ENCODE measurements at regions not wholly inside any gene's neighbourhood (a gene's known extent, or its start where the extent isn't known, plus 50 kb on each side); places are given as distances from the start of the nearest gene placed in this dataset.

DNA sequence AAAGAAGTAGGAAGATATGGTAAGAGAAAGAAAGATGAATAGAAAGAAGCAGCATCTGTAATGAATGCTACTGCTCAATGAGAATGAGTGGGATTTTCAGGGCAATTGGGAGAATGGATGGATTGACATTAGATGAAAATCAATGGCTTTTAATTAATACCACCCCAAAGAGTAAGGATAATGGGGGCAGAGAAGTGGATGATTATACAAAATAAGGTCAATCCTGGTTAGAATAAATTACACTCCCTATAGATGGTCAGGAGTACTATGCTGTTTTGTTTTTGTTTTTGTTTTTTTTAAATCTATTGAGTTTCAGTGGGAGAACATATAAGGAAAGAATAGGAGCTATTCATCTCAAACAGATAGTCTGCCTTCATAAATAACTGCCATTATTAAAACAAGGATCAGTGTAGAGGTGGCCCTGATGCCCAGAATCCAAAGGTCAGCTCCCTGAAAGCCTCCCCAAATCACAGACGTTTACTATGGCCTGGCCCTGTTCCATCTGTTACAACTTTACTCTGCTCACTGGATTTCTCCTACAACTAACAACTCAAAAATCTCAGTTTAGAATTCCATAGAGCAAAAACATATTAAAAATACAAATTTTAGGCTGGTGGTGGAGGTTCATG, 535.4 kb upstream of the NRSN1 start:
- POLR2A ChIA-PET (ENCODE audit: low non-redundant PET), result no interaction called here
- no peak for DNase-seq (ENCODE audit: low spot score)
- CTCF ChIA-PET, result no interaction called here
- TF ChIP-seq, protein P1, sequence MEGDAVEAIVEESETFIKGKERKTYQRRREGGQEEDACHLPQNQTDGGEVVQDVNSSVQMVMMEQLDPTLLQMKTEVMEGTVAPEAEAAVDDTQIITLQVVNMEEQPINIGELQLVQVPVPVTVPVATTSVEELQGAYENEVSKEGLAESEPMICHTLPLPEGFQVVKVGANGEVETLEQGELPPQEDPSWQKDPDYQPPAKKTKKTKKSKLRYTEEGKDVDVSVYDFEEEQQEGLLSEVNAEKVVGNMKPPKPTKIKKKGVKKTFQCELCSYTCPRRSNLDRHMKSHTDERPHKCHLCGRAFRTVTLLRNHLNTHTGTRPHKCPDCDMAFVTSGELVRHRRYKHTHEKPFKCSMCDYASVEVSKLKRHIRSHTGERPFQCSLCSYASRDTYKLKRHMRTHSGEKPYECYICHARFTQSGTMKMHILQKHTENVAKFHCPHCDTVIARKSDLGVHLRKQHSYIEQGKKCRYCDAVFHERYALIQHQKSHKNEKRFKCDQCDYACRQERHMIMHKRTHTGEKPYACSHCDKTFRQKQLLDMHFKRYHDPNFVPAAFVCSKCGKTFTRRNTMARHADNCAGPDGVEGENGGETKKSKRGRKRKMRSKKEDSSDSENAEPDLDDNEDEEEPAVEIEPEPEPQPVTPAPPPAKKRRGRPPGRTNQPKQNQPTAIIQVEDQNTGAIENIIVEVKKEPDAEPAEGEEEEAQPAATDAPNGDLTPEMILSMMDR (conservative IDR thresholded peaks at IDR 0.05; ENCODE audit: low read depth), result no peak
- no peak overlapping the region for H3K27ac ChIP-seq

DNA sequence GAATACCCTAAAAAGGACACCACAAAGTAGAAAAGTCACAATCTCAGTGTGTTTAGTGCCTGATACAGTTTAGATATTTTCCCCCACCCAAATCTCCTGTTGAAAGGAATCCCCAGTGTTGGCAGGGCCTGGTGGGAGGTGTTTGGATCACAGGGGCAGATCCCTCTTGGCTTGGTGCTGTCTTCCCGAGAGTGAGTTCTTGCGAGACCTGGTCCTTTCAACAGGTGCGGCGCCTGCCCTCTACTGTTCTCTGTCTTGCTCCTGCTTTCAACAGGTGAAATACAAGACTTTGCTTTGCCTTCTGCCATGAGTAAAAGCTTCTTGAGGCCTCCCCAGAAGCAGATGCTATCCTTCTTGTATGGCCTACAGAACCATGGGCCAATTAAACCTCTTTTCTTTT, 534.3 kb upstream of the NRSN1 start:
- TF ChIP-seq, protein P1 (conservative IDR thresholded peaks at IDR 0.05; ENCODE audit: low read depth), result no peak
- no peak overlapping the region for H3K27ac ChIP-seq
- CTCF ChIA-PET, result no interaction called here
- no peak for DNase-seq (ENCODE audit: low spot score)
- POLR2A ChIA-PET (ENCODE audit: low non-redundant PET), result no interaction called here

DNA sequence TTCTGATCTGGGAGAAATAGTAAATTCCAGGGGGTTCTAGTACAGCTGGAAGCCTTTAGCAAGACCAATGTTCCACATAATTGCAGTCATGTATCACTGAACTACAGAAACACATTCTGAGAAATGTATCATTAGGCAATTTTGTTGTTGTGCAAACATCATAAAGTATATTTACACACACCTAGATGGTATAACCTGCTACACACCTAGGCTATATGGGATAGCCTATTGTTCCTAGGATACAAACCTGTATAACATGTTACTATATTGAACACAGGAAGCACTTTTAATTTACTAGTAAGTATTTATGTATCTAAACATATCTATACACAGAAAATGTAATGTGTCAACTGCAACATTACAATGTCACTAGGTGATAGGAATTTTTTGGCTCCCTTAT, 525.9 kb upstream of the NRSN1 start:
- ChIA-PET CTCF (no interaction called here), POLR2A (ENCODE audit: low non-redundant PET) (no interaction called here)
- TF ChIP-seq, protein P1 (conservative IDR thresholded peaks at IDR 0.05; ENCODE audit: low read depth), result no peak
- no peak for DNase-seq (ENCODE audit: low spot score)
- H3K27ac ChIP-seq, result no peak overlapping the region

DNA sequence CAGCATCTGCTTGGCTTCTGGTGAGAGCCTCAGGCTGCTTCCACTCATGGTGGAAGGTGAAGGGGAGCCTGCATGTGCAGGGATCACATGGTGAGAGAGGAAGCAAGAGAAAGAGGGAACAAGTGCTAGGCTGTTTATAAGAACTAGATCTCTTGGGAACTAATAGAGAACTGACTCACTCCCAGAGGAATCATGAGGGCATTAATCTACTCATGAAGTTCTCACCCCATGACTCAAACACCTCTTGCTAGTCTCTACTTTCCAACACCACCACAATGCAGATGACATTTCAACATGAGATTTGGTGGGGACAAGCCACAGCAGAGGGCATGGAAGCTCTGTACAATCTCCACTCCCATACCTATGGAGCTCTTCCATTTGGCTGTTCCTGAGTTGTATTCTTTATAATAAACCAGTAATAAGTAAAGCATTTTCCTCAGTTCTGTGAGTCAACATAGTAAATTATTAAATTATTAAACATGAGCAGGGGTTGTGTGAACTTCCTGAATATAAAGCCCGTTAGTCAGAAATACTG, 524.1 kb upstream of the NRSN1 start:
- DNase-seq (ENCODE audit: low spot score), result no peak
- H3K27ac ChIP-seq, result no peak overlapping the region
- TF ChIP-seq, protein P1 (conservative IDR thresholded peaks at IDR 0.05; ENCODE audit: low read depth), result no peak
- ChIA-PET POLR2A (ENCODE audit: low non-redundant PET) (no interaction called here), CTCF (no interaction called here)

DNA sequence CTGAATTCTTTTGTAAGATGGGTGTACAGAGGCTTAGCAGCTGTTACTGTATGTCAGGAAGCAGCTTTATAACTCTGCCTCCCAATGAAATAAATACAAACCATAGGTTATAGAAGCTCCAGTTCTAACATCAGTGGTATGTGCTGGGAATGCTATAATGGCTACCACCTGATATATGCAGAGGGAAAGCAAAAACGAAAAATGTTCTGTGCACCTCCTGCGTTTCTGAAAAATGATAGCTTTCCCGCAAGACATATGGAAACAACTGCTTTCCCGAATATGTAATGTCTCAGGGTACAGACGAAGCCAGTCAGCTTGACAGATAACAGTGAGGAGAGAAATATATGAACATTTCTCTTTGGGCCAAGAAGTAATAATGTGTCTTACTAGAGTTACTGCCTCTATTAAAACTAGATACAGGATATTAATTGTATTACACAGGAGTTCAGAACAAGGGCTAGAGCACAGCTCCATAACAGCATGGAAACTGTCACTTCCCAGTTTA, 517.0 kb upstream of the NRSN1 start:
- ChIA-PET CTCF (no interaction called here), POLR2A (ENCODE audit: low non-redundant PET) (no interaction called here)
- H3K27ac ChIP-seq, result no peak overlapping the region
- TF ChIP-seq, protein P1 (conservative IDR thresholded peaks at IDR 0.05; ENCODE audit: low read depth), result no peak
- no peak for DNase-seq (ENCODE audit: low spot score)

DNA sequence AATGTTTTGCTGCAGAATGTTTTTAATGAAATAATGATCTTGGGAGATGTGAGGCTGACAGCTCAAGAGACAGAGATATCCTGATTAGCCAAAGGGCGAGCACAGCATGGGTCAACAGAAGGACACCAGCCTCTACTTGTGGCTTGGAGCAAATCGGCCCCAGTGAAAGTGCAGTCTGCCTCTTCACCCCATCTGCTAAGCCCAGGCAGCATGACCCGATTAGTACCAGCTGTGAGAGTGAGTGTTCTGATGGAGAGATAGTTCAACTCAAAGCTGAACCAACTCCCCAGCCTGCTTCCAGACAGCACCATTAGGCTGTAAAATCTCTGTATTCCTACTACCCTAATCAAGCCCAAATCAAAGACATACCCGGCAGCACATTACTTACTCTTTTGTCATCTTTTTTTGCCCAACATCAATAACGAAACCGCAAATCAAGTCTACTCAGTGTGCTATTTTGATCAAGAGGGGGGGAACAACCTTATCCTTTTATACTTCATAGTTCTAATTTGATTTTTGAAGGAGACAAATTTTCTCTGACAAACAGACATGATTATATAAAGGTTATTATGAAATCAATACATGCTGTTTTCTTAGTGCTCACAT, 514.1 kb upstream of the NRSN1 start:
- DNase-seq (ENCODE audit: low spot score), result no peak
- H3K27ac ChIP-seq, result no peak overlapping the region
- POLR2A ChIA-PET (ENCODE audit: low non-redundant PET), result no interaction called here
- TF ChIP-seq, protein P1 (conservative IDR thresholded peaks at IDR 0.05; ENCODE audit: low read depth), result no peak
- CTCF ChIA-PET, result no interaction called here
